Heart left ventricle (tissue), 13 donors: ENCODE measurements at regions not wholly inside any gene's neighbourhood (a gene's known extent, or its start where the extent isn't known, plus 50 kb on each side); places are given as distances from the start of the nearest gene placed in this dataset.
"Not testable (repeated sequence)": the region's sequence is repeated elsewhere in the genome, so short reads cannot be mapped to it uniquely, and the experiment has no call there.

ENCODE experiments used
- POLR2A ChIP-seq, 2 donors: fragments of 450-650 bp; IDR thresholded peaks; one replicate each; pipeline ENCODE4 v1.6.1; 2017; ENCODE audit warnings: antibody characterized with exemption in 2 of 2, mild to moderate bottlenecking in 2 of 2, moderate library complexity in 2 of 2
- TF ChIP-seq, protein P1 (sequence below), 12 donors: fragments of 200-600 bp; sonication (generic) in 4 of 12; IDR thresholded peaks; one replicate each; pipeline versions ENCODE4 v1.5.0 to v1.8.0; 2018 to 2022; ENCODE audit warnings: antibody characterized with exemption in 12 of 12, mild to moderate bottlenecking in 5 of 12
- donor health status: ischemic (EF 13 %, LVEDD 7.1; RV severe dilation, severe dysfunction).
- donor health status: DM: no; HTN: yes; CAD: no.
- donor health status: DM: no; HTN: no; CAD: no.
- donor health status: ischemic (EF 25% LVEDD 6.9; RV normal size, moderate dysfunction).
- donor health status: ischemic (EF 25% LVEDD 5.7; RV mildly dilated, moderate dysfunction).
- donor health status: ischemic (EF 35%, LVEDD 5.7; RV mildly dilated, moderate dysfunction).
- donor health status: nonischemic (EF 11% LVEDD 7.7; RV severe dilation, severe dysfunction).
- donor health status: DM: yes; HTN: yes; CAD: no.
- donor health status: PGD.
- donor health status: ischemic (EF 29% LVEDD 5.4; RV normal size, mild dysfunction).
- donor health status: nonischemic (EF 23%, LVEDD 6.1; RV moderate dilation, normal function).

DNA sequence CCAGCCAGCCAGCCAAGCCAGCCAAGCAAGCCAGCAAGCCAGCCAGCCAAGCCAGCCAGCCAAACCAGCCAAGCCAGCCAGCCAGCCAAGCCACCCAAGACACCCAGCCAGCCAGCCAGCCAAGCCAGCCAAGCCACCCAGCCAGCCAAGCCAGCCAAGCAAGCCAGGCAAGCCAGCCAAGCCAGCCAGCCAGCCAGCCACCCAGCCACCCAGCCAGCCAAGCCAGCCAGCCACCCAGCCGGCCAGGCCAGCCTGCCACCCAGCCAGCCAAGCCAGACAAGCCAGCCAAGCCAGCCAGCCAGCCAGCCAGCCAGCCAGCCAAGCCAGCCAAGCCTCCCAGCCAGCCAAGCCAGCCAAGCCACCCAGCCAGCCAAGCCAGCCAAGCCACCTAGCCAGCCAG is 333.6 kb upstream of the PLGLB2 start:
- TF ChIP-seq, protein P1, sequence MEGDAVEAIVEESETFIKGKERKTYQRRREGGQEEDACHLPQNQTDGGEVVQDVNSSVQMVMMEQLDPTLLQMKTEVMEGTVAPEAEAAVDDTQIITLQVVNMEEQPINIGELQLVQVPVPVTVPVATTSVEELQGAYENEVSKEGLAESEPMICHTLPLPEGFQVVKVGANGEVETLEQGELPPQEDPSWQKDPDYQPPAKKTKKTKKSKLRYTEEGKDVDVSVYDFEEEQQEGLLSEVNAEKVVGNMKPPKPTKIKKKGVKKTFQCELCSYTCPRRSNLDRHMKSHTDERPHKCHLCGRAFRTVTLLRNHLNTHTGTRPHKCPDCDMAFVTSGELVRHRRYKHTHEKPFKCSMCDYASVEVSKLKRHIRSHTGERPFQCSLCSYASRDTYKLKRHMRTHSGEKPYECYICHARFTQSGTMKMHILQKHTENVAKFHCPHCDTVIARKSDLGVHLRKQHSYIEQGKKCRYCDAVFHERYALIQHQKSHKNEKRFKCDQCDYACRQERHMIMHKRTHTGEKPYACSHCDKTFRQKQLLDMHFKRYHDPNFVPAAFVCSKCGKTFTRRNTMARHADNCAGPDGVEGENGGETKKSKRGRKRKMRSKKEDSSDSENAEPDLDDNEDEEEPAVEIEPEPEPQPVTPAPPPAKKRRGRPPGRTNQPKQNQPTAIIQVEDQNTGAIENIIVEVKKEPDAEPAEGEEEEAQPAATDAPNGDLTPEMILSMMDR (IDR thresholded peaks at IDR 0.05): not testable (repeated sequence)
- not testable (repeated sequence) for TF ChIP-seq POLR2A (IDR thresholded peaks at IDR 0.05)
